Neural progenitor cell (in vitro differentiated cells): ENCODE measurements at regions not wholly inside any gene's neighbourhood (a gene's known extent, or its start where the extent isn't known, plus 50 kb on each side); places are given as distances from the start of the nearest gene placed in this dataset.

Source experiments
- DNase-seq: peaks from one replicate; pipeline ENCODE4 v3.0.0-alpha.2; 2016; ENCODE audit warnings: low spot score
- H2AFZ ChIP-seq: fragments of 200-600 bp; sonication (generic); replicated peaks from 2 replicates; pipeline ENCODE4 v1.6.1; 2016; ENCODE audit warnings: antibody characterized with exemption
- H3F3A ChIP-seq: fragments of 200-600 bp; sonication (generic); 2 replicates; pipeline ENCODE4 v1.6.1; 2016; ENCODE audit warnings: antibody characterized with exemption, low read depth
- H3K27ac ChIP-seq: fragments of 200-600 bp; sonication (generic); 2 replicates; pipeline ENCODE4 v1.5.1; 2016; ENCODE audit warnings: mild to moderate bottlenecking
- H3K27me3 ChIP-seq: fragments of 200-600 bp; sonication (generic); 2 replicates; pipeline ENCODE4 v1.6.1; 2016; ENCODE audit warnings: mild to moderate bottlenecking, moderate library complexity
- H3K36me3 ChIP-seq: fragments of 200-600 bp; sonication (generic); 2 replicates; pipeline ENCODE4 v1.5.1; 2016
- H3K4me1 ChIP-seq: fragments of 200-600 bp; sonication (generic); 2 replicates; pipeline ENCODE4 v1.6.1; 2016; ENCODE audit warnings: mixed run types
- H3K4me2 ChIP-seq: fragments of 200-600 bp; sonication (generic); 2 replicates; pipeline ENCODE4 v1.6.1; 2016
- H3K4me3 ChIP-seq: fragments of 200-600 bp; sonication (generic); 2 replicates; pipeline ENCODE4 v1.5.1; 2016
- H3K79me2 ChIP-seq: fragments of 200-600 bp; sonication (generic); 2 replicates; pipeline ENCODE4 v1.6.1; 2016; ENCODE audit warnings: low read depth
- H3K9ac ChIP-seq: fragments of 200-600 bp; sonication (generic); 2 replicates; pipeline ENCODE4 v1.6.1; 2016
- H3K9me3 ChIP-seq: fragments of 200-600 bp; sonication (generic); 2 replicates; pipeline ENCODE4 v1.5.1; 2016; ENCODE audit warnings: low read depth
- H4K20me1 ChIP-seq: fragments of 200-600 bp; sonication (generic); 2 replicates; pipeline ENCODE4 v1.6.1; 2016; ENCODE audit warnings: low read depth
- H3K27ac Mint-ChIP-seq: 3 replicates; pipeline ENCODE4 v1.8.0; 2021; ENCODE audit warnings: mixed read lengths
- H3K27me3 Mint-ChIP-seq: 2 replicates; pipeline ENCODE4 v1.8.0; 2022; ENCODE audit warnings: low read depth, mild to moderate bottlenecking, inconsistent platforms, moderate library complexity, mixed read lengths; ENCODE audit not compliant: insufficient read depth
- H3K36me3 Mint-ChIP-seq: 3 replicates; pipeline ENCODE4 v1.8.0; 2021; ENCODE audit warnings: mixed read lengths
- H3K4me1 Mint-ChIP-seq: 3 replicates; pipeline ENCODE4 v1.8.0; 2021; ENCODE audit warnings: mixed read lengths
- H3K4me3 Mint-ChIP-seq: 3 replicates; pipeline ENCODE4 v1.8.0; 2021; ENCODE audit warnings: mild to moderate bottlenecking, moderate library complexity, mixed read lengths
- H3K9me3 Mint-ChIP-seq: 3 replicates; pipeline ENCODE4 v1.8.0; 2020; ENCODE audit warnings: mixed read lengths
- CTCF ChIP-seq: fragments of 200-600 bp; sonication (generic); IDR thresholded peaks from 2 replicates; pipeline ENCODE4 v1.5.1; 2017; ENCODE audit warnings: antibody characterized with exemption, mild to moderate bottlenecking
- EZH2 ChIP-seq: fragments of 200-600 bp; sonication (generic); IDR thresholded peaks from 2 replicates; pipeline ENCODE4 v1.6.1; 2017; ENCODE audit warnings: antibody characterized with exemption, mild to moderate bottlenecking, moderate library complexity
- EZH2phosphoT487 ChIP-seq: fragments of 200-600 bp; sonication (generic); IDR thresholded peaks from 2 replicates; pipeline ENCODE4 v1.6.1; 2017; ENCODE audit warnings: antibody characterized with exemption

- peaks cover 6% of the 10 kb centered on the region for H3K9me3 ChIP-seq
- H3K27me3 Mint-ChIP-seq = no peaks in the 10 kb centered on the region
- no peaks in the 10 kb centered on the region for H3K79me2 ChIP-seq
Measured at GRCh38 chr18:14927701-14928100, 179.7 kb downstream of the ANKRD30B start.

DNA sequence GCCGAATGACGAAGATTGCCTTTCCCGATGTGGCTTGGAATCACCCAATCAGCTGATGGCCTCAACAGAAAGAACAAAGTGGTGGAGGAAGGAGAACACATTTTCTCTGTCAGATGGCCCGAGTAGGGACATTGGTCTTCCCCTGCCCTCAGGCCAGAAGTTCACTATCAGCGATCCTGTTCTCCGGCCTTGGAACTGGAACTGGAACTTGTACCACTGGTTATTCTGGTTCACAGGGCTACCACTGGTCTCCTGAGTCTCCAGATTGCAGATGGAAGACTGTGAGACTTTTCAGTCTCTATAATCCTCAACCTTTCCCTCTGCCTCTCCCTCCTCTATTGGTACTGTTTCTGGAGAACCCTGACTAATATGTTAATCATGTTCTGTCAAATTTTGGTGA, 180.4 kb downstream of the ANKRD30B start:
- H3K9me3 Mint-ChIP-seq = peaks cover 57% of the 10 kb centered on the region
- peaks cover 2% of the 10 kb centered on the region for H3K36me3 Mint-ChIP-seq
- H3K4me2 ChIP-seq = no peak overlapping the region
- no peaks in the 10 kb centered on the region for H3K36me3 ChIP-seq
- no peak overlapping the region for H2AFZ ChIP-seq
- no peaks in the 10 kb centered on the region for H3K27me3 ChIP-seq
- H3F3A ChIP-seq = no peaks in the 10 kb centered on the region
- no peak overlapping the region for H3K4me3 Mint-ChIP-seq
- no peak overlapping the region for H3K27ac ChIP-seq
- no peaks in the 10 kb centered on the region for H3K4me1 Mint-ChIP-seq
- no peak for TF ChIP-seq EZH2
- no peak for TF ChIP-seq CTCF
- no peak for TF ChIP-seq EZH2phosphoT487
- H3K79me2 ChIP-seq = no peaks in the 10 kb centered on the region
- H3K9me3 ChIP-seq = peaks cover 9% of the 10 kb centered on the region
- no peaks in the 10 kb centered on the region for H3K27me3 Mint-ChIP-seq
- H3K9ac ChIP-seq = no peak overlapping the region
- no peak overlapping the region for H3K27ac Mint-ChIP-seq
- no peak for DNase-seq
- H4K20me1 ChIP-seq = no peaks in the 10 kb centered on the region
- no peaks in the 10 kb centered on the region for H3K4me1 ChIP-seq
- H3K4me3 ChIP-seq = no peak overlapping the region

More at GRCh38 chr18:14927701-14928100, 179.7 kb downstream of the ANKRD30B start:
- Histone ChIP-seq H3K27ac (no peak overlapping the region), H3K27me3 (no peaks in the 10 kb centered on the region), H3F3A (no peaks in the 10 kb centered on the region), H3K4me2 (no peak overlapping the region), H3K9ac (no peak overlapping the region), H3K4me3 (no peak overlapping the region), H2AFZ (no peak overlapping the region), H4K20me1 (no peaks in the 10 kb centered on the region), H3K4me1 (no peaks in the 10 kb centered on the region), H3K36me3 (no peaks in the 10 kb centered on the region)
- H3K4me1 Mint-ChIP-seq = no peaks in the 10 kb centered on the region
- H3K4me3 Mint-ChIP-seq = no peak overlapping the region
- H3K27ac Mint-ChIP-seq = no peak overlapping the region
- peaks cover 2% of the 10 kb centered on the region for H3K36me3 Mint-ChIP-seq
- no peak for DNase-seq
- no peak for TF ChIP-seq EZH2
- TF ChIP-seq CTCF = no peak
- no peak for TF ChIP-seq EZH2phosphoT487
- H3K9me3 Mint-ChIP-seq = peaks cover 54% of the 10 kb centered on the region

DNA sequence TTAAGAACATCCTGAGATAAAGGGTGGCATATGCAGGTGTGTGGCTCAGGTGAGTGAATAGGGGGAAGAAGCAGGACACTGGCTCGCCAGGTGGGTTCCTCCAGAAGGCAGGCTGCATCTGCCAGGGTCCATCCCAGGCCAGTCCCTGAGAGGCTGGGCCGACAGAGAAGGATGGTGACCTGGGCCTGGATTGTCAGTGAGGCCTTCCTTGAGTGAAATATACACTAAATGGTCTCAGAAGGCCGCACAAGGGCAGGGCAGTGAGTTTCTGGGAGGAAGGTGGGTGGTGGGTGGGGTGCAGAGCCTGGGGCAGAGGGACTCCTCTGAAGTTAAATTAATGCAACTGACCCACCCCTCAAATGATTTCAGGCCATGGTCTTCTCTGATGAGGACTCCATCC, 182.1 kb downstream of the ANKRD30B start:
- no peaks in the 10 kb centered on the region for H3K4me1 Mint-ChIP-seq

More for the DNA sequence above, 182.1 kb downstream of the ANKRD30B start:
- H3K27me3 ChIP-seq = no peaks in the 10 kb centered on the region
- H2AFZ ChIP-seq = no peak overlapping the region
- H3K4me2 ChIP-seq = no peak overlapping the region
- Mint-ChIP-seq H3K27me3 (peaks cover 2% of the 10 kb centered on the region), H3K27ac (no peak overlapping the region), H3K9me3 (peaks cover 49% of the 10 kb centered on the region), H3K36me3 (peaks cover 2% of the 10 kb centered on the region), H3K4me3 (no peak overlapping the region)
- H4K20me1 ChIP-seq = no peaks in the 10 kb centered on the region
- H3K27ac ChIP-seq = no peak overlapping the region
- H3K9me3 ChIP-seq = peaks cover 9% of the 10 kb centered on the region
- H3K36me3 ChIP-seq = no peaks in the 10 kb centered on the region
- H3K9ac ChIP-seq = no peak overlapping the region
- DNase-seq = no peak
- no peaks in the 10 kb centered on the region for H3K4me1 ChIP-seq
- no peak for TF ChIP-seq EZH2phosphoT487
- TF ChIP-seq EZH2 = no peak
- no peak for TF ChIP-seq CTCF
- H3F3A ChIP-seq = no peaks in the 10 kb centered on the region
- no peaks in the 10 kb centered on the region for H3K79me2 ChIP-seq
- no peak overlapping the region for H3K4me3 ChIP-seq
